Neural crest cell (in vitro differentiated cells): ENCODE measurements at regions not wholly inside any gene's neighbourhood (a gene's known extent, or its start where the extent isn't known, plus 50 kb on each side); places are given as distances from the start of the nearest gene placed in this dataset.
"Not testable (repeated sequence)": the region's sequence is repeated elsewhere in the genome, so short reads cannot be mapped to it uniquely, and the experiment has no call there.

Experiments used
- DNase-seq: peaks from one replicate; pipeline ENCODE4 v3.0.0; 2021; ENCODE audit warnings: low read depth, mixed read lengths, low spot score
- H3K27ac Mint-ChIP-seq: one replicate; pipeline ENCODE4 v1.8.0; 2021; ENCODE audit warnings: mild to moderate bottlenecking, mixed read lengths; ENCODE audit not compliant: unreplicated experiment
- H3K27me3 Mint-ChIP-seq: 2 replicates; pipeline ENCODE4 v1.8.0; 2021; ENCODE audit warnings: low read depth, mild to moderate bottlenecking, mixed read lengths
- H3K36me3 Mint-ChIP-seq: 2 replicates; pipeline ENCODE4 v1.8.0; 2021; ENCODE audit warnings: low read depth, mild to moderate bottlenecking, mixed read lengths
- H3K4me1 Mint-ChIP-seq: 2 replicates; pipeline ENCODE4 v1.8.0; 2021; ENCODE audit warnings: mixed read lengths
- H3K4me3 Mint-ChIP-seq: one replicate; pipeline ENCODE4 v1.8.0; 2021; ENCODE audit warnings: mild to moderate bottlenecking, mixed read lengths
- H3K9me3 Mint-ChIP-seq: 2 replicates; pipeline ENCODE4 v1.8.0; 2021; ENCODE audit warnings: mixed read lengths
- TF ChIP-seq, protein P1 (sequence below): fragments of 200-600 bp; sonication (generic); conservative IDR thresholded peaks from 2 replicates; pipeline ENCODE4 v1.5.0; 2021; ENCODE audit warnings: antibody characterized with exemption, mild to moderate bottlenecking

GRCh38 chr20:54794110-54794509, 318.7 kb downstream of the DOK5 start:
- H3K4me3 Mint-ChIP-seq: no peak overlapping the region
- H3K27ac Mint-ChIP-seq: no peak overlapping the region
- TF ChIP-seq, protein P1, sequence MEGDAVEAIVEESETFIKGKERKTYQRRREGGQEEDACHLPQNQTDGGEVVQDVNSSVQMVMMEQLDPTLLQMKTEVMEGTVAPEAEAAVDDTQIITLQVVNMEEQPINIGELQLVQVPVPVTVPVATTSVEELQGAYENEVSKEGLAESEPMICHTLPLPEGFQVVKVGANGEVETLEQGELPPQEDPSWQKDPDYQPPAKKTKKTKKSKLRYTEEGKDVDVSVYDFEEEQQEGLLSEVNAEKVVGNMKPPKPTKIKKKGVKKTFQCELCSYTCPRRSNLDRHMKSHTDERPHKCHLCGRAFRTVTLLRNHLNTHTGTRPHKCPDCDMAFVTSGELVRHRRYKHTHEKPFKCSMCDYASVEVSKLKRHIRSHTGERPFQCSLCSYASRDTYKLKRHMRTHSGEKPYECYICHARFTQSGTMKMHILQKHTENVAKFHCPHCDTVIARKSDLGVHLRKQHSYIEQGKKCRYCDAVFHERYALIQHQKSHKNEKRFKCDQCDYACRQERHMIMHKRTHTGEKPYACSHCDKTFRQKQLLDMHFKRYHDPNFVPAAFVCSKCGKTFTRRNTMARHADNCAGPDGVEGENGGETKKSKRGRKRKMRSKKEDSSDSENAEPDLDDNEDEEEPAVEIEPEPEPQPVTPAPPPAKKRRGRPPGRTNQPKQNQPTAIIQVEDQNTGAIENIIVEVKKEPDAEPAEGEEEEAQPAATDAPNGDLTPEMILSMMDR: no peak
- peaks cover 2% of the 10 kb centered on the region for H3K9me3 Mint-ChIP-seq
- peaks cover 5% of the 10 kb centered on the region for H3K27me3 Mint-ChIP-seq
- H3K4me1 Mint-ChIP-seq: no peaks in the 10 kb centered on the region
- H3K36me3 Mint-ChIP-seq: peaks cover 2% of the 10 kb centered on the region
- DNase-seq: no peak

DNA sequence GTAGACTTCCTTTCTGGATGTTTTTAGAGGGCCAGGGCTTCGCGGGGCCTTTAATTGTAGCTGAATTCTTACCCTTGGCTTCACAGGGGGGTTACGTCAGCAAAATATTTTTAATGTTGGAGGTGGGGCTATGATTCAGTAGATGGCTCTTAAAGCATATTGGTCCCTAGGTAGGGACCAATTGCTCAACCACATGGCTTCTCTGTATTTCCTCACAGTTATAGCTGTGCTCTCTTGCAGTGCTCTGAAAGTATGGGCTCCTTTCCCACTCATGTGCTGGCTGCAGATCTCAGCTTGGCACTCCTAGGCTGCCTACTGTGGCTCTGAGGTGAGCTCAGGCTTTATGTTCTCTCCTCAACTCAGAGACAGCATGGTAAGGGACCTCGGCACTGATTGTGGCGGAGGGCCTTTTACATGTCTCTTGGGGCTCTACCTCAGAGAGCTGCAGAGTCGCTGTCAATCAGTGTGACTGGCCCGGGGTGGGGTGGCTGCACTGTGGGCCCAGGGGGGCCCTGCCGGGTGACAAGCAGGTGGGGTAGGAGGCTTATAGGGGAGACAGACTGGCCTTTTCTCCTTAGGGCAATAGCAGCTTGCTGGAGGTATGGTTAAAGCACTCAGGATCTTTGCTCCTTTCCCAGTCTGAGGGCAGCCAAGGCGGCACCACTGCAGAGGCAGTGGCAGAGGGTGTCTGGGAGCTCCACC, 318.0 kb downstream of the DOK5 start:
- peaks cover 3% of the 10 kb centered on the region for H3K36me3 Mint-ChIP-seq
- H3K9me3 Mint-ChIP-seq: peaks cover 6% of the 10 kb centered on the region
- no peak for DNase-seq
- no peaks in the 10 kb centered on the region for H3K4me1 Mint-ChIP-seq
- H3K4me3 Mint-ChIP-seq: no peak overlapping the region
- H3K27ac Mint-ChIP-seq: no peak overlapping the region
- H3K27me3 Mint-ChIP-seq: no peaks in the 10 kb centered on the region
- TF ChIP-seq, protein P1: no peak

DNA sequence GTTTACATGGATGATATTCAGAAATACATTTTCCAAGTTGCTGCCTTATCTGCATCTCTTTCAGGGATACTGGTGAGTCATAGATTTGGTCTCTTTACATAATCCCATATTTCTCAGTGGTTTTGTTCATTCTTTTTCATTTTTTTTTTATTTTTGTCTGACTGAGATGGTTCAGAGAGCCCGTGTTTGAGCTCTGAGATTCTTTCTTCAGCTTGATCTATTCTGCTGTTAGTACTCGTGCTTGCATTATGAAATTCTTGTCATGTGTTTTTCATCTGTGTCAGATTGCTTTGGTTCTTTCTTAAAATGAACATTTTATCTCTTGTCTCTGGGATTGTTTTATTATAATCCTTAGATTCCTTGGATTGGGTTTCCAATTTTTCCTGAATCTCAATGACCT, 317.3 kb downstream of the DOK5 start:
- peaks cover 6% of the 10 kb centered on the region for H3K9me3 Mint-ChIP-seq
- no peaks in the 10 kb centered on the region for H3K27me3 Mint-ChIP-seq
- DNase-seq: no peak
- H3K4me3 Mint-ChIP-seq: no peak overlapping the region
- no peak overlapping the region for H3K27ac Mint-ChIP-seq
- peaks cover 3% of the 10 kb centered on the region for H3K36me3 Mint-ChIP-seq
- no peaks in the 10 kb centered on the region for H3K4me1 Mint-ChIP-seq
- TF ChIP-seq, protein P1: no peak

DNA sequence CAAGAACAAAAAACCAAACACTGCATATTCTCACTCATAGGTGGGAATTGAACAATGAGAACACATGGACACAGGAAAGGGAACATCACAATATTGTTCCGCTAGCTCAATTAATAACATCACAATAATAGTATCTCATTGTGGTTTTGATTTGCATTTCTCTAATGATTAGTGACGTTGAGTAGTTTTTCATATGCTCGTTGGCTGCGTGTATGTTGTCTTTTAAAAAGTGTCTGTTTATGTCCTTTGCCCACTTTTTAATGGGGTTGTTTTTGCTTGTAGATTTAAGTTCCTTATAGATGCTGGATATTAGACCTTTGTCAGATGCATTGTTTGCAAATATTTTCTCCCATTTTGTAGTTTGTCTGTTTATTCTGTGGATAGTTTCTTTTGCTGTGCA, 312.9 kb downstream of the DOK5 start:
- not testable (repeated sequence) for H3K9me3 Mint-ChIP-seq, H3K27ac Mint-ChIP-seq, DNase-seq, H3K36me3 Mint-ChIP-seq, H3K27me3 Mint-ChIP-seq, H3K4me3 Mint-ChIP-seq, H3K4me1 Mint-ChIP-seq

DNA sequence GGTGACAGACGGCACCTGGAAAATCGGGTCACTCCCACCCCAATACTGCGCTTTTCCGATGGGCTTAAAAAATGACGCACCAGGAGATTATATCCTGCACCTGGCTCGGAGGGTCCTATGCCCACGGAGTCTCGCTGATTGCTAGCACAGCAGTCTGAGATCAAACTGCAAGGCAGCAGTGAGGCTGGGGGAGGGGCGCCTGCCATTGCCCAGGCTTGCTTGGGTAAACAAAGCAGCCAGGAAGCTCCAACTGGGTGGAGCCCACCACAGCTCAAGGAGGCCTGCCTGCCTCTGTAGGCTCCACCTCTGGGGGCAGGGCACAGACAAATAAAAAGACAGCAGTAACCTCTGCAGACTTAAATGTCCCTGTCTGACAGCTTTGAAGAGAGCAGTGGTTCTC, 307.4 kb downstream of the DOK5 start:
- not testable (repeated sequence) for H3K4me3 Mint-ChIP-seq, H3K9me3 Mint-ChIP-seq, DNase-seq, H3K27ac Mint-ChIP-seq, H3K36me3 Mint-ChIP-seq, H3K4me1 Mint-ChIP-seq, H3K27me3 Mint-ChIP-seq

DNA sequence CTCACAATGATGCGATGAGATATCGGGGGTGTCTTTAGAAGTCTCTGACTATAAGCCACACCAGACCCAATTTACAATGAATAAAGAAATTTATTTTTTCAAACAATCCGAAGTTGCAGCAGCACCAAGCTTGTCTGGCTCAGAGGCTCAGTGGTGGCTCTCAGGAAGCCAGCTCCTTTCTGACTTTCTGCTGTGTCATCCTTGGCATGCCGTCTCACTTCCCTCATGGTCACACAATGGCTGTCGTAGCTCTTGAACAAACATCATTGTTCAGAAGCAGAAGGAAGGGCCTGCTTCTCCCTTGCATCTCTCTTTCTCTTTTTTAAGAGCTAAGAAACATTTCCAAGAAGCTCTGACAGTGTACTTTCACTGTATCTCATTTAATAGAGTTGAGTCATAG, 299.0 kb downstream of the DOK5 start:
- H3K36me3 Mint-ChIP-seq: no peaks in the 10 kb centered on the region
- no peaks in the 10 kb centered on the region for H3K4me1 Mint-ChIP-seq
- TF ChIP-seq, protein P1: no peak
- H3K9me3 Mint-ChIP-seq: no peaks in the 10 kb centered on the region
- H3K4me3 Mint-ChIP-seq: no peak overlapping the region
- DNase-seq: no peak
- H3K27ac Mint-ChIP-seq: no peak overlapping the region
- H3K27me3 Mint-ChIP-seq: no peaks in the 10 kb centered on the region
